Astrocyte (in vitro differentiated cells and primary cell): ENCODE measurements at regions not wholly inside any gene's neighbourhood (a gene's known extent, or its start where the extent isn't known, plus 50 kb on each side); places are given as distances from the start of the nearest gene placed in this dataset.
A peak's percentile ranks its signal among the peaks of the same experiment; 100 is the strongest.

ENCODE experiments used
- DNase-seq: peaks from one replicate; pipeline ENCODE4 v3.0.0-alpha.2; 2010; ENCODE audit warnings: low read depth
- FAIRE-seq: peaks from 2 replicates; lab custom pipeline; 2011; peaks lifted over from hg19 to GRCh38; lab: Jason Lieb, UNC
- H2AFZ ChIP-seq: 2 replicates; pipeline ENCODE4 v1.6.0; 2012; ENCODE audit warnings: low read depth, low read length, inconsistent platforms
- H3K27ac ChIP-seq: 2 replicates; pipeline ENCODE4 v1.5.1; 2011; ENCODE audit warnings: low read depth, low read length, inconsistent platforms
- H3K27me3 ChIP-seq: 2 replicates; pipeline ENCODE4 v1.6.0; 2011; ENCODE audit warnings: low read length, inconsistent platforms; ENCODE audit not compliant: insufficient read depth
- H3K36me3 ChIP-seq: 2 replicates; pipeline ENCODE4 v1.5.1; 2011; ENCODE audit warnings: low read length, inconsistent platforms; ENCODE audit not compliant: insufficient read depth
- H3K4me1 ChIP-seq: 2 replicates; pipeline ENCODE4 v1.5.1; 2011; ENCODE audit warnings: low read length, inconsistent platforms; ENCODE audit not compliant: insufficient read depth
- H3K4me2 ChIP-seq: 2 replicates; pipeline ENCODE4 v1.6.0; 2012; ENCODE audit warnings: low read length, inconsistent platforms
- H3K4me3 ChIP-seq: 2 replicates; pipeline ENCODE4 v1.5.1; 2011; ENCODE audit warnings: low read depth, mild to moderate bottlenecking, low read length, inconsistent platforms; ENCODE audit not compliant: insufficient read depth
- H3K79me2 ChIP-seq: 2 replicates; pipeline ENCODE4 v1.6.0; 2012; ENCODE audit warnings: mild to moderate bottlenecking, low read length, inconsistent platforms; ENCODE audit not compliant: insufficient read depth
- H3K9ac ChIP-seq: 2 replicates; pipeline ENCODE4 v1.6.0; 2012; ENCODE audit warnings: mild to moderate bottlenecking, low read length, inconsistent platforms
- H3K9me3 ChIP-seq: 2 replicates; pipeline ENCODE4 v1.5.1; 2012; ENCODE audit warnings: low read depth, mild to moderate bottlenecking, low read length, inconsistent platforms; ENCODE audit not compliant: insufficient read depth
- H4K20me1 ChIP-seq: 2 replicates; pipeline ENCODE4 v1.6.0; 2012; ENCODE audit warnings: low read length, inconsistent platforms; ENCODE audit not compliant: insufficient read depth
- H3K27ac Mint-ChIP-seq: one replicate; pipeline ENCODE4 v1.8.0; 2021; ENCODE audit warnings: mild to moderate bottlenecking, mixed read lengths; ENCODE audit not compliant: unreplicated experiment
- H3K27me3 Mint-ChIP-seq: one replicate; pipeline ENCODE4 v1.8.0; 2021; ENCODE audit warnings: low read depth, mixed read lengths; ENCODE audit not compliant: unreplicated experiment
- H3K36me3 Mint-ChIP-seq: one replicate; pipeline ENCODE4 v1.8.0; 2021; ENCODE audit warnings: low read depth, mixed read lengths; ENCODE audit not compliant: unreplicated experiment
- H3K4me1 Mint-ChIP-seq: one replicate; pipeline ENCODE4 v1.8.0; 2021; ENCODE audit warnings: low read depth, mixed read lengths; ENCODE audit not compliant: unreplicated experiment
- H3K4me3 Mint-ChIP-seq: one replicate; pipeline ENCODE4 v1.8.0; 2021; ENCODE audit warnings: mild to moderate bottlenecking, moderate library complexity, mixed read lengths; ENCODE audit not compliant: unreplicated experiment
- H3K9me3 Mint-ChIP-seq: one replicate; pipeline ENCODE4 v1.8.0; 2021; ENCODE audit warnings: mild to moderate bottlenecking, mixed read lengths; ENCODE audit not compliant: unreplicated experiment
- CTCF ChIP-seq: IDR thresholded peaks from 2 replicates; pipeline ENCODE4 v1.5.1; 2011; ENCODE audit warnings: low read depth, mild to moderate bottlenecking, inconsistent platforms, low read length, moderate library complexity; ENCODE audit not compliant: insufficient read depth
- EZH2 ChIP-seq: IDR thresholded peaks from 2 replicates; pipeline ENCODE4 v1.6.1; 2012; ENCODE audit warnings: mild to moderate bottlenecking, low read length, inconsistent platforms; ENCODE audit not compliant: insufficient read depth

GRCh38 chr11:79498667-79499066 lies 57.8 kb upstream of the TENM4 start:
- H3K27me3 Mint-ChIP-seq = peaks cover 4% of the 10 kb centered on the region
- H3K9me3 Mint-ChIP-seq = peaks cover 5% of the 10 kb centered on the region
- H3K36me3 ChIP-seq = no peaks in the 10 kb centered on the region
- no peak overlapping the region for H2AFZ ChIP-seq
- TF ChIP-seq EZH2 (no peak), CTCF (no peak)
- no peaks in the 10 kb centered on the region for H3K9me3 ChIP-seq
- no peak overlapping the region for H3K4me3 ChIP-seq
- H3K4me3 Mint-ChIP-seq = no peak overlapping the region
- FAIRE-seq = no peak
- no peak overlapping the region for H3K9ac ChIP-seq
- no peaks in the 10 kb centered on the region for H3K27me3 ChIP-seq
- H3K4me1 Mint-ChIP-seq = peaks cover 9% of the 10 kb centered on the region
- peaks cover 8% of the 10 kb centered on the region for H3K4me1 ChIP-seq
- no peak overlapping the region for H3K27ac Mint-ChIP-seq
- no peaks in the 10 kb centered on the region for H4K20me1 ChIP-seq
- no peak overlapping the region for H3K27ac ChIP-seq
- H3K4me2 ChIP-seq = no peak overlapping the region
- H3K79me2 ChIP-seq = no peaks in the 10 kb centered on the region
- peak; percentile 47 for DNase-seq
- no peaks in the 10 kb centered on the region for H3K36me3 Mint-ChIP-seq

GRCh38 chr11:79493555-79494171 lies 52.8 kb upstream of the TENM4 start:
- Histone ChIP-seq H3K4me1 (no peaks in the 10 kb centered on the region), H3K4me3 (no peak overlapping the region), H3K9me3 (no peaks in the 10 kb centered on the region), H3K27ac (no peak overlapping the region), H3K36me3 (no peaks in the 10 kb centered on the region), H3K27me3 (no peaks in the 10 kb centered on the region), H3K79me2 (no peaks in the 10 kb centered on the region), H3K4me2 (no peak overlapping the region), H2AFZ (no peak overlapping the region), H4K20me1 (no peaks in the 10 kb centered on the region), H3K9ac (no peak overlapping the region)
- Mint-ChIP-seq H3K4me1 (peaks cover 2% of the 10 kb centered on the region), H3K27ac (no peak overlapping the region), H3K36me3 (no peaks in the 10 kb centered on the region), H3K9me3 (peaks cover 2% of the 10 kb centered on the region), H3K4me3 (no peak overlapping the region), H3K27me3 (peaks cover 16% of the 10 kb centered on the region)
- DNase-seq (peak; percentile 31), FAIRE-seq (no peak)
- TF ChIP-seq EZH2 (no peak), CTCF (peak; percentile 72)

- TF ChIP-seq EZH2 = no peak
- TF ChIP-seq CTCF = no peak
- no peak overlapping the region for H3K27ac Mint-ChIP-seq
- no peak overlapping the region for H3K4me3 Mint-ChIP-seq
- no peaks in the 10 kb centered on the region for H3K4me1 Mint-ChIP-seq
- DNase-seq = no peak
- H3K79me2 ChIP-seq = no peaks in the 10 kb centered on the region
- H3K9me3 Mint-ChIP-seq = no peaks in the 10 kb centered on the region
- H3K27me3 ChIP-seq = no peaks in the 10 kb centered on the region
- H3K36me3 ChIP-seq = no peaks in the 10 kb centered on the region
- no peak for FAIRE-seq
- H3K4me2 ChIP-seq = no peak overlapping the region
- H3K27ac ChIP-seq = no peak overlapping the region
- no peaks in the 10 kb centered on the region for H4K20me1 ChIP-seq
- H3K9ac ChIP-seq = no peak overlapping the region
- H3K27me3 Mint-ChIP-seq = peaks cover 21% of the 10 kb centered on the region
- H2AFZ ChIP-seq = no peak overlapping the region
- no peak overlapping the region for H3K4me3 ChIP-seq
- H3K9me3 ChIP-seq = no peaks in the 10 kb centered on the region
- H3K36me3 Mint-ChIP-seq = no peaks in the 10 kb centered on the region
- no peaks in the 10 kb centered on the region for H3K4me1 ChIP-seq
Observed at GRCh38 chr11:79492008-79492407, 51.2 kb upstream of the TENM4 start.
